K562 (cell line): ENCODE measurements at regions not wholly inside any gene's neighbourhood (a gene's known extent, or its start where the extent isn't known, plus 50 kb on each side); places are given as distances from the start of the nearest gene placed in this dataset.

ENCODE experiments used
- ATAC-seq: fragments of 200-7000 bp; cut with Tn5 transposase; 3 replicates; pipeline ENCODE4 v1.9.1; 2020; ENCODE audit warnings: moderate library complexity
- BruUV-seq: library from RNA; stranded (reverse); fragments of 400-500 nt; replicated peaks from 2 replicates; lab custom pipeline; 2021; lab: Mats Ljungman, UMichigan
- CTCF ChIA-PET: fragments of 300-600 bp; formaldehyde crosslinking; extraction: SDS; loops from one replicate; lab custom pipeline; 2021; ENCODE audit warnings: low intra/inter-chr PET ratio; lab: Yijun Ruan, JAX
- POLR2A ChIA-PET: fragments of 300-600, 350-650 bp; sonication (Branson Sonifier 250); formaldehyde crosslinking; extraction: SDS; loops from one replicate; lab custom pipeline; 2021; ENCODE audit warnings: antibody characterized with exemption, inconsistent platforms; lab: Yijun Ruan, JAX
- DNase-seq, 4 experiments: peaks; one replicate each; pipeline versions ENCODE4 v3.0.0 to v3.0.0-alpha.2; 2011 to 2018; ENCODE audit warnings: low spot score in 3 of 4, mixed read lengths in 3 of 4; ENCODE audit errors: extremely low read depth in 1 of 4
- FAIRE-seq: peaks from 2 replicates; lab custom pipeline; 2011; peaks lifted over from hg19 to GRCh38; lab: Jason Lieb, UNC
- H2AFZ ChIP-seq: 2 replicates; pipeline ENCODE4 v1.6.0; 2011; ENCODE audit warnings: low read depth, low read length, control low read depth, inconsistent platforms
- H3K27ac ChIP-seq: fragments of 200-600 bp; 3 replicates; pipeline ENCODE4 v1.8.0; 2011; ENCODE audit warnings: low read depth, mild to moderate bottlenecking, control low read depth, inconsistent platforms, low read length, moderate library complexity, mixed read lengths; ENCODE audit errors: extremely low read depth
- H3K27me3 ChIP-seq, 2 experiments: fragments of 300-600 bp in 1 of 2; 2 replicates in 1 of 2; 3 replicates in 1 of 2; pipeline versions ENCODE4 v1.6.0 to v1.8.0; 2011; ENCODE audit warnings: inconsistent platforms in 2 of 2, low read length in 2 of 2, mild to moderate bottlenecking in 1 of 2, mixed read lengths in 1 of 2, moderate library complexity in 1 of 2; ENCODE audit not compliant: control insufficient read depth in 2 of 2, insufficient read depth in 2 of 2
- H3K36me3 ChIP-seq: fragments of 300-600 bp; 3 replicates; pipeline ENCODE4 v1.8.0; 2011; ENCODE audit warnings: mild to moderate bottlenecking, low read length, inconsistent platforms; ENCODE audit not compliant: control insufficient read depth, insufficient read depth
- H3K4me1 ChIP-seq, 2 experiments: fragments of 200-600 bp in 1 of 2; replicated peaks in 1 of 2; 2 replicates in 1 of 2; 3 replicates in 1 of 2; pipeline versions ENCODE4 v1.5.1 to v1.8.0; 2011; ENCODE audit warnings: inconsistent platforms in 2 of 2, low read length in 2 of 2, mild to moderate bottlenecking in 1 of 2, mixed read lengths in 1 of 2, moderate library complexity in 1 of 2; ENCODE audit not compliant: control insufficient read depth in 2 of 2, insufficient read depth in 2 of 2
- H3K4me2 ChIP-seq: 2 replicates; pipeline ENCODE4 v1.6.1; 2011; ENCODE audit warnings: low read length, control low read depth, inconsistent platforms, mixed read lengths; ENCODE audit not compliant: insufficient read depth
- H3K4me3 ChIP-seq: fragments of 200-600 bp; sonication (generic), shearing (Covaris generic); 2 replicates; pipeline ENCODE4 v1.5.1; 2016; ENCODE audit warnings: control low read depth, inconsistent platforms
- H3K79me2 ChIP-seq: fragments of 200-600 bp; 3 replicates; pipeline ENCODE4 v1.8.0; 2011; ENCODE audit warnings: low read length, inconsistent platforms; ENCODE audit not compliant: control insufficient read depth, insufficient read depth
- H3K9ac ChIP-seq, 2 experiments: 2 replicates each; pipeline versions ENCODE4 v1.6.0 to v1.6.1; 2011; ENCODE audit warnings: low read depth in 2 of 2, low read length in 2 of 2, control low read depth in 1 of 2, inconsistent platforms in 1 of 2, mild to moderate bottlenecking in 1 of 2, mixed read lengths in 1 of 2; ENCODE audit not compliant: insufficient read depth in 1 of 2
- H3K9me1 ChIP-seq: one replicate; pipeline ENCODE4 v1.6.0; 2011; ENCODE audit warnings: inconsistent platforms, mild to moderate bottlenecking, low read length, moderate library complexity; ENCODE audit not compliant: control insufficient read depth, insufficient read depth
- H3K9me3 ChIP-seq: replicated peaks from 2 replicates; pipeline ENCODE4 v1.5.1; 2011; ENCODE audit warnings: low read depth, low read length, inconsistent platforms; ENCODE audit not compliant: control insufficient read depth, insufficient read depth
- H4K20me1 ChIP-seq: replicated peaks from 2 replicates; pipeline ENCODE4 v1.6.1; 2011; ENCODE audit warnings: low read length, inconsistent platforms, mixed read lengths; ENCODE audit not compliant: control insufficient read depth, insufficient read depth
- CREM ChIP-seq: IDR thresholded peaks from 2 replicates; pipeline ENCODE4 v1.6.1; 2014; ENCODE audit warnings: antibody characterized with exemption, low read depth
- MEF2A ChIP-seq: IDR thresholded peaks from 2 replicates; pipeline ENCODE4 v1.6.1; 2011; ENCODE audit warnings: low read depth, mild to moderate bottlenecking, low read length, moderate library complexity; ENCODE audit not compliant: control insufficient read depth
- NEUROD1 ChIP-seq: fragments of 150-350 bp; IDR thresholded peaks from 2 replicates; pipeline ENCODE4 v1.6.1; 2014; ENCODE audit warnings: borderline replicate concordance, low read length, low read depth; ENCODE audit not compliant: partially characterized antibody
- RAD21 ChIP-seq, 2 experiments: fragments of 250-450 bp in 1 of 2; fragments of 450-650 bp in 1 of 2; sonication (Bioruptor Pico) in 1 of 2; formaldehyde crosslinking in 1 of 2; IDR thresholded peaks in 1 of 2; conservative IDR thresholded peaks in 1 of 2; 2 replicates each; pipeline versions ENCODE4 v1.4.0 to v1.8.0; 2020 to 2022; ENCODE audit warnings: mild to moderate bottlenecking in 2 of 2, moderate library complexity in 1 of 2
- TCFL5 ChIP-seq: fragments of 250-450 bp; sonication (Bioruptor Pico); conservative IDR thresholded peaks from 2 replicates; pipeline ENCODE4 v1.6.1; 2021; ENCODE audit warnings: mild to moderate bottlenecking, moderate library complexity, matching md5 sums
- ZBTB7A ChIP-seq: IDR thresholded peaks from 2 replicates; pipeline ENCODE4 v1.6.1; 2011; ENCODE audit warnings: low read depth, mild to moderate bottlenecking, low read length, moderate library complexity, borderline replicate concordance; ENCODE audit not compliant: control insufficient read depth
- WGBS: fragments of 100-300 bp; shearing (Covaris generic); methylation state at CpG from one replicate; pipeline ENCODE4 v1.1.6; 2016; ENCODE audit warnings: low coverage, mixed read lengths; ENCODE audit not compliant: insufficient coverage; ENCODE audit errors: missing lambda C conversion rate; 5-methylcytosine and 5-hydroxymethylcytosine counted together
- in situ Hi-C: fragments of 300-500 bp; cut with MboI; formaldehyde crosslinking; loops from 4 replicates; pipeline ENCODE4 v1.15.0; 2018; ENCODE audit warnings: inconsistent platforms, mixed read lengths
- intact Hi-C: fragments of 100-400 bp; cut with micrococcal nuclease; formaldehyde crosslinking; loops from 2 replicates; pipeline ENCODE4 v1.14.2; 2022
- TF ChIP-seq, protein P1 (sequence below), 3 experiments: IDR thresholded peaks in 2 of 3; conservative IDR thresholded peaks in 1 of 3; 2 replicates each; pipeline ENCODE4 v1.5.1; 2011 to 2012; ENCODE audit warnings: low read length in 3 of 3, mild to moderate bottlenecking in 3 of 3, control low read depth in 2 of 3, improper control_type of control experiment in 1 of 3, inconsistent platforms in 1 of 3, low read depth in 1 of 3, mixed read lengths in 1 of 3, moderate library complexity in 1 of 3; ENCODE audit not compliant: insufficient read depth in 2 of 3
- TF ChIP-seq, protein P2 (sequence below): fragments of 450-650 bp; IDR thresholded peaks from 2 replicates; pipeline ENCODE4 v1.6.1; 2016; ENCODE audit warnings: low read depth

- TF ChIP-seq NEUROD1 (no peak), ZBTB7A (peak; percentile 31; the same call in 1 of the 2 replicates), RAD21 (CRISPR knock-in tag; conservative IDR thresholded peaks at IDR 0.05 in 1 of 2, IDR thresholded peaks at IDR 0.05 in 1 of 2) (peak in 1 of 2 experiments; percentile 37; a peak in 2 of 4 replicates), CREM (peak; percentile 45; the same call in 1 of the 2 replicates)
- TF ChIP-seq, protein P1, sequence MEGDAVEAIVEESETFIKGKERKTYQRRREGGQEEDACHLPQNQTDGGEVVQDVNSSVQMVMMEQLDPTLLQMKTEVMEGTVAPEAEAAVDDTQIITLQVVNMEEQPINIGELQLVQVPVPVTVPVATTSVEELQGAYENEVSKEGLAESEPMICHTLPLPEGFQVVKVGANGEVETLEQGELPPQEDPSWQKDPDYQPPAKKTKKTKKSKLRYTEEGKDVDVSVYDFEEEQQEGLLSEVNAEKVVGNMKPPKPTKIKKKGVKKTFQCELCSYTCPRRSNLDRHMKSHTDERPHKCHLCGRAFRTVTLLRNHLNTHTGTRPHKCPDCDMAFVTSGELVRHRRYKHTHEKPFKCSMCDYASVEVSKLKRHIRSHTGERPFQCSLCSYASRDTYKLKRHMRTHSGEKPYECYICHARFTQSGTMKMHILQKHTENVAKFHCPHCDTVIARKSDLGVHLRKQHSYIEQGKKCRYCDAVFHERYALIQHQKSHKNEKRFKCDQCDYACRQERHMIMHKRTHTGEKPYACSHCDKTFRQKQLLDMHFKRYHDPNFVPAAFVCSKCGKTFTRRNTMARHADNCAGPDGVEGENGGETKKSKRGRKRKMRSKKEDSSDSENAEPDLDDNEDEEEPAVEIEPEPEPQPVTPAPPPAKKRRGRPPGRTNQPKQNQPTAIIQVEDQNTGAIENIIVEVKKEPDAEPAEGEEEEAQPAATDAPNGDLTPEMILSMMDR (IDR thresholded peaks at IDR 0.05 in 2 of 3, conservative IDR thresholded peaks at IDR 0.05 in 1 of 3; ENCODE audit: insufficient read depth in 2 of 3, low read depth in 1 of 3, low read length in 3 of 3) = peak; percentile 73 to 98 (median 82)
- TF ChIP-seq, all 486 proteins: peak for 7
These were observed 73.2 kb upstream of the FGF3 start (continued) for GRCh38 chr11:69892237-69892985.

DNA sequence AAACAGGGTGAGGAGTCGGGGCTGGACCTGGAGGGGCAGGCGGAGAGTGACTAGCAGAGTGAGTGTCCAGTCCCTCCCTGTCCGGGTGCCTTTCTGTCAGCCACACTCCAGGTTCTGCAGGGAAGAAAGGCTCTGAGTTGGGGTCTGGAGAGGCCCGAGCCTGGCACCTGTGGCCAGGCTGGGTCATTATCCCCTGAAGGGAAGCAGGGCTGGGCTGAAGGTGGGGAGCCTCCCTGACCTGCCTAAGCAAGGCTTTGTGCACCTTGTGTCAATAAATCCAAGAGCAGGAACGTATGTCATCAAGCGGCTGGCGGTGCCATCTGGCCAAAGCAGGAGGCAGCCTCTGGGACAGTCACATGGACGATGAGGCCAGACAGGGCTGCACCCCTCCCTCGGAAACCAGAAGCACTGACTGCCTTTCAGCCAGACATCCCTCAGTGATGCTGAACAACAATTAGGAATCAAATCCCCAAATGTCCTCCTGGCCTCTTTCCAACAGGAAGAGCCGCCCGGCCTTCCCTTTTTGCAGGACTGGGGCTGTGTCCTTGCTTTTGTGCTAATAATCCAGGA, 73.9 kb upstream of the FGF3 start:
- no peaks in the 10 kb centered on the region for H3K79me2 ChIP-seq
- H3K4me2 ChIP-seq = no peak overlapping the region
- no peak overlapping the region for H3K9ac ChIP-seq
- peaks cover 21% of the 10 kb centered on the region for H4K20me1 ChIP-seq
- peaks cover 30 to 66% of the 10 kb centered on the region in 2 experiments; a peak in 3 of 5 replicates for H3K27me3 ChIP-seq
- H3K9me3 ChIP-seq = no peaks in the 10 kb centered on the region
- H3K4me1 ChIP-seq = peaks cover 0 to 11% of the 10 kb centered on the region in 2 experiments; a peak in 1 of 5 replicates
- intact Hi-C loops (no loop called here), in situ Hi-C loops (no loop called here)
- no TSS peak for BruUV-seq
- H3K9me1 ChIP-seq = no peaks in the 10 kb centered on the region
- no peak overlapping the region for H3K4me3 ChIP-seq
- ATAC-seq (no peak), DNase-seq (no peak), FAIRE-seq (no peak)
- ChIA-PET CTCF (no interaction called here), POLR2A (interaction anchor here (0.7 to 1.5 kb wide), 4 partner anchors 9 to 69 kb away, joined by 3 to 4 read pairs (median 3); no protein-coding TSS in a partner anchor)
- H3K36me3 ChIP-seq = no peaks in the 10 kb centered on the region
- no peak overlapping the region for H2AFZ ChIP-seq
- 6% methylated on average over 11 of the region's 11 CpGs for whole genome bisulfite sequencing
- H3K27ac ChIP-seq = no peak overlapping the region
- TF ChIP-seq, protein P2, sequence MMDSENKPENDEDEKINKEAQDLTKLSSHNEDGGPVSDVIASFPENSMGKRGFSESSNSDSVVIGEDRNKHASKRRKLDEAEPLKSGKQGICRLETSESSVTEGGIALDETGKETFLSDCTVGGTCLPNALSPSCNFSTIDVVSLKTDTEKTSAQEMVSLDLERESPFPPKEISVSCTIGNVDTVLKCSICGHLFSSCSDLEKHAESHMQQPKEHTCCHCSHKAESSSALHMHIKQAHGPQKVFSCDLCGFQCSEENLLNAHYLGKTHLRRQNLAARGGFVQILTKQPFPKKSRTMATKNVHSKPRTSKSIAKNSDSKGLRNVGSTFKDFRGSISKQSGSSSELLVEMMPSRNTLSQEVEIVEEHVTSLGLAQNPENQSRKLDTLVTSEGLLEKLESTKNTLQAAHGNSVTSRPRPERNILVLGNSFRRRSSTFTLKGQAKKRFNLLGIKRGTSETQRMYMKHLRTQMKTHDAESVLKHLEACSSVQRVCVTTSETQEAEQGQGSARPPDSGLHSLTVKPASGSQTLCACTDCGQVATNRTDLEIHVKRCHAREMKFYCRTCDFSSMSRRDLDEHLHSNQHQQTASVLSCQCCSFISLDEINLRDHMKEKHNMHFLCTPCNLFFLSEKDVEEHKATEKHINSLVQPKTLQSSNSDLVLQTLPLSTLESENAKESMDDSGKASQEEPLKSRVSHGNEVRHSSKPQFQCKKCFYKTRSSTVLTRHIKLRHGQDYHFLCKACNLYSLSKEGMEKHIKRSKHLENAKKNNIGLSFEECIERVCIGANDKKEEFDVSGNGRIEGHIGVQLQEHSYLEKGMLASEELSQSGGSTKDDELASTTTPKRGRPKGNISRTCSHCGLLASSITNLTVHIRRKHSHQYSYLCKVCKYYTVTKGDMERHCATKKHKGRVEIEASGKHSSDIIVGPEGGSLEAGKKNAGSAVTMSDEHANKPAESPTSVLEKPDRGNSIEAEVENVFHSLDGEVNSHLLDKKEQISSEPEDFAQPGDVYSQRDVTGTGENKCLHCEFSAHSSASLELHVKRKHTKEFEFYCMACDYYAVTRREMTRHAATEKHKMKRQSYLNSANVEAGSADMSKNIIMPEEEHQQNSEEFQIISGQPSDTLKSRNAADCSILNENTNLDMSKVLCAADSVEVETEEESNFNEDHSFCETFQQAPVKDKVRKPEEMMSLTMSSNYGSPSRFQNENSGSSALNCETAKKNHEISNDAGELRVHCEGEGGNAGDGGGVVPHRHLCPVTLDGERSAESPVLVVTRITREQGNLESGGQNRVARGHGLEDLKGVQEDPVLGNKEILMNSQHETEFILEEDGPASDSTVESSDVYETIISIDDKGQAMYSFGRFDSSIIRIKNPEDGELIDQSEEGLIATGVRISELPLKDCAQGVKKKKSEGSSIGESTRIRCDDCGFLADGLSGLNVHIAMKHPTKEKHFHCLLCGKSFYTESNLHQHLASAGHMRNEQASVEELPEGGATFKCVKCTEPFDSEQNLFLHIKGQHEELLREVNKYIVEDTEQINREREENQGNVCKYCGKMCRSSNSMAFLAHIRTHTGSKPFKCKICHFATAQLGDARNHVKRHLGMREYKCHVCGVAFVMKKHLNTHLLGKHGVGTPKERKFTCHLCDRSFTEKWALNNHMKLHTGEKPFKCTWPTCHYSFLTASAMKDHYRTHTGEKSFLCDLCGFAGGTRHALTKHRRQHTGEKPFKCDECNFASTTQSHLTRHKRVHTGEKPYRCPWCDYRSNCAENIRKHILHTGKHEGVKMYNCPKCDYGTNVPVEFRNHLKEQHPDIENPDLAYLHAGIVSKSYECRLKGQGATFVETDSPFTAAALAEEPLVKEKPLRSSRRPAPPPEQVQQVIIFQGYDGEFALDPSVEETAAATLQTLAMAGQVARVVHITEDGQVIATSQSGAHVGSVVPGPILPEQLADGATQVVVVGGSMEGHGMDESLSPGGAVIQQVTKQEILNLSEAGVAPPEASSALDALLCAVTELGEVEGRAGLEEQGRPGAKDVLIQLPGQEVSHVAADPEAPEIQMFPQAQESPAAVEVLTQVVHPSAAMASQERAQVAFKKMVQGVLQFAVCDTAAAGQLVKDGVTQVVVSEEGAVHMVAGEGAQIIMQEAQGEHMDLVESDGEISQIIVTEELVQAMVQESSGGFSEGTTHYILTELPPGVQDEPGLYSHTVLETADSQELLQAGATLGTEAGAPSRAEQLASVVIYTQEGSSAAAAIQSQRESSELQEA = no peak
- no peak for TF ChIP-seq TCFL5 (CRISPR knock-in tag)
- TF ChIP-seq MEF2A = no peak
